Loucy (cell line): ENCODE measurements at regions not wholly inside any gene's neighbourhood (a gene's known extent, or its start where the extent isn't known, plus 50 kb on each side); places are given as distances from the start of the nearest gene placed in this dataset.

ENCODE experiments used
- H2AFZ ChIP-seq: fragments of 200-600 bp; sonication (generic); 2 replicates; pipeline ENCODE4 v1.6.0; 2016; ENCODE audit warnings: antibody characterized with exemption, mild to moderate bottlenecking, low read length, moderate library complexity
- H3F3A ChIP-seq: fragments of 200-600 bp; 2 replicates; pipeline ENCODE4 v1.6.0; 2016; ENCODE audit warnings: antibody characterized with exemption, low read depth, mild to moderate bottlenecking
- H3K27me3 ChIP-seq: fragments of 200-600 bp; sonication (generic); 2 replicates; pipeline ENCODE4 v1.6.1; 2014; ENCODE audit warnings: low read length, mild to moderate bottlenecking; ENCODE audit not compliant: insufficient read depth, poor library complexity, severe bottlenecking
- H3K36me3 ChIP-seq: fragments of 200-600 bp; sonication (generic); 2 replicates; pipeline ENCODE4 v1.6.1; 2016; ENCODE audit warnings: low read length; ENCODE audit not compliant: insufficient read depth
- H3K4me1 ChIP-seq: fragments of 200-600 bp; sonication (generic); 2 replicates; pipeline ENCODE4 v1.5.1; 2014; ENCODE audit warnings: low read length, mild to moderate bottlenecking; ENCODE audit not compliant: insufficient read depth, poor library complexity, severe bottlenecking
- H3K4me2 ChIP-seq: fragments of 200-600 bp; sonication (generic); 2 replicates; pipeline ENCODE4 v1.6.0; 2014; ENCODE audit warnings: antibody characterized with exemption, low read length, low read depth, mild to moderate bottlenecking; ENCODE audit not compliant: poor library complexity, severe bottlenecking
- H3K4me3 ChIP-seq: fragments of 200-600 bp; sonication (generic); 2 replicates; pipeline ENCODE4 v1.5.1; 2014; ENCODE audit warnings: low read length, mild to moderate bottlenecking, mixed read lengths; ENCODE audit not compliant: poor library complexity, severe bottlenecking
- H3K79me2 ChIP-seq: fragments of 200-600 bp; sonication (generic); 2 replicates; pipeline ENCODE4 v1.6.1; 2014; ENCODE audit warnings: low read length; ENCODE audit not compliant: insufficient read depth
- H3K9ac ChIP-seq: fragments of 200-600 bp; sonication (generic); 2 replicates; pipeline ENCODE4 v1.6.0; 2014; ENCODE audit warnings: mild to moderate bottlenecking, low read depth, low read length, moderate library complexity; ENCODE audit not compliant: poor library complexity, severe bottlenecking
- H3K9me2 ChIP-seq: fragments of 200-600 bp; sonication (generic); replicated peaks from 2 replicates; pipeline ENCODE4 v1.6.1; 2016; ENCODE audit warnings: low read depth, low read length, mixed read lengths
- H3K9me3 ChIP-seq: fragments of 200-600 bp; sonication (generic); 2 replicates; pipeline ENCODE4 v1.6.1; 2014; ENCODE audit warnings: mild to moderate bottlenecking, antibody characterized with exemption, low read length, low read depth; ENCODE audit not compliant: insufficient read depth
- H4K20me1 ChIP-seq: fragments of 200-600 bp; sonication (generic); 2 replicates; pipeline ENCODE4 v1.6.0; 2014; ENCODE audit warnings: antibody characterized with exemption, low read length, mild to moderate bottlenecking; ENCODE audit not compliant: insufficient read depth, poor library complexity, severe bottlenecking
- EZH2phosphoT487 ChIP-seq: fragments of 200-600 bp; IDR thresholded peaks from 2 replicates; pipeline ENCODE4 v1.6.1; 2018; ENCODE audit warnings: antibody characterized with exemption, mild to moderate bottlenecking, moderate library complexity, borderline replicate concordance
- TF ChIP-seq, protein P1 (sequence below): fragments of 200-600 bp; sonication (generic); conservative IDR thresholded peaks from 2 replicates; pipeline ENCODE4 v1.5.1; 2014; ENCODE audit warnings: mild to moderate bottlenecking, antibody characterized with exemption, low read length

DNA sequence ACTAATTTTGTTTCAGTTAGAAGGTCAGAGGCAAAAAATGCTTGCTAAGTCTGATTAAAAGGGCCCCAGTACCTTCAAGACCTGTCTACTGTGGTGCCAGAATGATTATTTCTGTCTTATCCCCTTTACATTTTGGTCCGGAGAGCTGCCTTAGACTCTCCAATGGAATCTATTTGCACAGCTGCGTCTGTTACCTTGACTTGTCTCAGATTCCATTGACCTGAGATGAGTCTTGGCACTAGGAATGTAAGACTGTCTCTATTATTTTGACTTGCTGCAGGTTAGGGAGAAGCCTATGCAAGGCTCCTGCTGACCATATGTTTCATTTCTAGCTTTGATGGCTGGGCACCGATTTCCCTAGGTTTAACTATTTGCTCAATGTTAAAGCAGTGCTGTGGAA is 457.6 kb downstream of the KCTD8 start:
- no peaks in the 10 kb centered on the region for H3K79me2 ChIP-seq
- no peaks in the 10 kb centered on the region for H3F3A ChIP-seq
- no peaks in the 10 kb centered on the region for H3K9me3 ChIP-seq
- H3K4me1 ChIP-seq: no peaks in the 10 kb centered on the region
- no peaks in the 10 kb centered on the region for H3K27me3 ChIP-seq
- no peak overlapping the region for H3K9ac ChIP-seq
- no peaks in the 10 kb centered on the region for H4K20me1 ChIP-seq
- no peaks in the 10 kb centered on the region for H3K9me2 ChIP-seq
- no peak overlapping the region for H3K4me3 ChIP-seq
- H3K4me2 ChIP-seq: no peak overlapping the region
- H2AFZ ChIP-seq: no peak overlapping the region
- TF ChIP-seq, protein P1, sequence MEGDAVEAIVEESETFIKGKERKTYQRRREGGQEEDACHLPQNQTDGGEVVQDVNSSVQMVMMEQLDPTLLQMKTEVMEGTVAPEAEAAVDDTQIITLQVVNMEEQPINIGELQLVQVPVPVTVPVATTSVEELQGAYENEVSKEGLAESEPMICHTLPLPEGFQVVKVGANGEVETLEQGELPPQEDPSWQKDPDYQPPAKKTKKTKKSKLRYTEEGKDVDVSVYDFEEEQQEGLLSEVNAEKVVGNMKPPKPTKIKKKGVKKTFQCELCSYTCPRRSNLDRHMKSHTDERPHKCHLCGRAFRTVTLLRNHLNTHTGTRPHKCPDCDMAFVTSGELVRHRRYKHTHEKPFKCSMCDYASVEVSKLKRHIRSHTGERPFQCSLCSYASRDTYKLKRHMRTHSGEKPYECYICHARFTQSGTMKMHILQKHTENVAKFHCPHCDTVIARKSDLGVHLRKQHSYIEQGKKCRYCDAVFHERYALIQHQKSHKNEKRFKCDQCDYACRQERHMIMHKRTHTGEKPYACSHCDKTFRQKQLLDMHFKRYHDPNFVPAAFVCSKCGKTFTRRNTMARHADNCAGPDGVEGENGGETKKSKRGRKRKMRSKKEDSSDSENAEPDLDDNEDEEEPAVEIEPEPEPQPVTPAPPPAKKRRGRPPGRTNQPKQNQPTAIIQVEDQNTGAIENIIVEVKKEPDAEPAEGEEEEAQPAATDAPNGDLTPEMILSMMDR: no peak
- TF ChIP-seq EZH2phosphoT487: no peak
- H3K36me3 ChIP-seq: no peaks in the 10 kb centered on the region

DNA sequence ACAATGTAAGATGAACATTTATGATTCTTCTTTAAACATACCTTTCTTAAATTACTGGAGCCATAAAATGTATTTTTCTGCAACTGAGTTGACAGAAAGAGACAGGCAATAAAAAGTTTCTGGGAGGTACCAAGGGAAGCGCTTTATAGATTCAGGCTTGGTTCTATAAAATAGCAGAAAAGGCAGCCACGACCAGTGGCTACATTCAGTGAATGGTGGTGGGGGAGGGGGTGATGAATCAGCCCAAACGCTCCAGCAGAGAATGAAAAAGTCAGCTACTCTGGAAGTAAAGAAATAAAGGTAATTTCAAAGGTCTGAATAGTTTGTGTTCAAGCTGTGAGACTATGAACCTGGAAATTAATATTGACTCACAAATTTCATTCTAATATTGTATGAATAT is 456.1 kb downstream of the KCTD8 start:
- no peaks in the 10 kb centered on the region for H4K20me1 ChIP-seq
- no peaks in the 10 kb centered on the region for H3F3A ChIP-seq
- H3K4me1 ChIP-seq: no peaks in the 10 kb centered on the region
- H2AFZ ChIP-seq: no peak overlapping the region
- no peaks in the 10 kb centered on the region for H3K36me3 ChIP-seq
- H3K27me3 ChIP-seq: no peaks in the 10 kb centered on the region
- H3K4me2 ChIP-seq: no peak overlapping the region
- no peak overlapping the region for H3K9ac ChIP-seq
- H3K4me3 ChIP-seq: no peak overlapping the region
- H3K9me3 ChIP-seq: no peaks in the 10 kb centered on the region
- TF ChIP-seq EZH2phosphoT487: no peak
- TF ChIP-seq, protein P1: no peak
- no peaks in the 10 kb centered on the region for H3K9me2 ChIP-seq
- no peaks in the 10 kb centered on the region for H3K79me2 ChIP-seq

DNA sequence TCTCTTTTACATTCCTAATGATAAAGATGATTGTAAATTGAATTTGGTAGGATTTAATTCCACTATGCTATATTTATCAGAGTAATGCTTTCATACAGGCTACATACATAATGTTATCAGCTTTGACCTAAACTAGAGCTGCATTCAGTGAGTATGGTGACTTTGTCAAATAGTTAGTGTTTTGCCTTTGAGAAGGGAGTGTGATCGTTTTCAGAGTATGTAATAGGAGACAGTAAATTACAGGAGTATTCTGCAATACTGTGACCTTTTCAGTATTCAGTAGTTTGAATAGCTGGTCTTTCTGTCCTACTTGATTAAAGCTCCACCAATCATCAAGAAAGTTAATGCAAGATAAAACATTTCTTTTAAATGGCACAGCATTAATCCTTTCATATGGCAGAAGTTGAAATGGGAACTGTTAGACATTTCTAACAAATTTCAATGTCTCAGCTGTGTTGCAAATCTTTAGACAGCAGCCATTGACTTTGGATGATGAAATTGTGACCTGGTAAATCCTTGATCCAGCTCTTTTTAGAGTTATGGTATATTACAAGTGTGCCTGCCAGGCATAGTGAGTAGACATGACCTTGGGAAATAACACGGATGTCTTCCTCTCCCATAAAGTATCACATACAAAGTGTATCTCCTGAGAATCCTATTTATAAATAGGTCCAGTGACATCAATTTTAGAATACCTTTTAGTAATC is 455.3 kb downstream of the KCTD8 start:
- Histone ChIP-seq H3K9ac (no peak overlapping the region), H3K9me2 (no peaks in the 10 kb centered on the region), H2AFZ (no peak overlapping the region), H3K79me2 (no peaks in the 10 kb centered on the region), H3F3A (no peaks in the 10 kb centered on the region), H4K20me1 (no peaks in the 10 kb centered on the region), H3K9me3 (no peaks in the 10 kb centered on the region), H3K4me1 (no peaks in the 10 kb centered on the region), H3K27me3 (no peaks in the 10 kb centered on the region), H3K36me3 (no peaks in the 10 kb centered on the region), H3K4me3 (no peak overlapping the region), H3K4me2 (no peak overlapping the region)
- no peak for TF ChIP-seq EZH2phosphoT487
- TF ChIP-seq, protein P1: no peak
